Lower leg skin (tissue), 3 donors: ENCODE measurements at regions not wholly inside any gene's neighbourhood (a gene's known extent, or its start where the extent isn't known, plus 50 kb on each side); places are given as distances from the start of the nearest gene placed in this dataset.

Source experiments
- CTCF ChIP-seq, 3 donors: fragments of 450-650 bp; IDR thresholded peaks; one replicate each; pipeline ENCODE4 v1.5.1; 2016; ENCODE audit warnings: antibody characterized with exemption in 3 of 3, mild to moderate bottlenecking in 3 of 3, moderate library complexity in 2 of 3
- POLR2A ChIP-seq, 2 donors: fragments of 450-650 bp; IDR thresholded peaks; one replicate each; pipeline ENCODE4 v1.6.1; 2016 to 2017; ENCODE audit warnings: antibody characterized with exemption in 2 of 2, mild to moderate bottlenecking in 1 of 2, moderate library complexity in 1 of 2

GRCh38 chr3:178107804-178108203, 428.4 kb upstream of the KCNMB2 start:
- TF ChIP-seq POLR2A (IDR thresholded peaks at IDR 0.05): no peak
- no peak for TF ChIP-seq CTCF (IDR thresholded peaks at IDR 0.05)
